CD4-positive, alpha-beta T cell treated with Interleukin-6 for 4 hours (primary cell): ENCODE measurements at regions not wholly inside any gene's neighbourhood (a gene's known extent, or its start where the extent isn't known, plus 50 kb on each side); places are given as distances from the start of the nearest gene placed in this dataset.
"Not testable (repeated sequence)": the region's sequence is repeated elsewhere in the genome, so short reads cannot be mapped to it uniquely, and the experiment has no call there.

ENCODE experiments used
- DNase-seq: peaks from one replicate; pipeline ENCODE4 v3.0.0-alpha.2; 2020; ENCODE audit warnings: mixed read lengths

DNA sequence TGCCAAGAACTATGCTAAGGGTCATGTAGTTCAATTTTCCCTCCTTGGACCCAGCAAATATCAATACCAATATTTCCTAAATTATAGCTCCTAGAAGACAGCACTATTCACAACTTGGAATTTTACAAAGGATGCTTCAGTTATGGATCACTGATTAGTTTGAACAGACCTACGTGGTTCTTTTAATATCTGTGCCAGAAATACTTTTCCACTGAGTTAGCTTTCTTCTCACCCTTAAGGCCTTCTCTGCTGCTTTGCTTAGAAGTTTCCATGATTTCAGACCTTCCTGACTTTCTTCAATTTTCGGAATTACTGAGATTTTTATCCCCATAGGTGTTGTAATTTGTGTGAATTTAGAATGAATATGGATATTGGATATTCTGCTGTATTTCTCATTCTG lies 380.4 kb downstream of the PSAT1 start:
- no peak for DNase-seq

DNA sequence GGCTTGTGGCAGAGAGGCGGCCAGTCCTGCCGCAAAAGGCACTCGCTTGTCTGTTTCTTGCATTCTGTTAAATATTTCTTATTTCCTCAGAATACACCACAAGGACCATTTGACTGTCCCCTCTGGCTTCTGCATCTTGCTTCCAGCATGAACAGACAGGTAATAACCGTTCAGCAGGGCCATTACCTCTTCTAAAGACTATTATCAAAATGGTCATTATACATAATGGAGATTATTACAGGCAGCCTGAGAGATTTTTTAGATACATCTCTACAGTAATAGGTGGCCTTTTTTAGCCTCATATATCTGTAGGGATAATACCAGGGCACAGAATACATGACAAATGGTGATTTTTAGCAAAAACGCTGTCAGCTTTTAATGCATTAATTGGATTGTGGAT lies 382.0 kb downstream of the PSAT1 start:
- DNase-seq, result no peak

DNA sequence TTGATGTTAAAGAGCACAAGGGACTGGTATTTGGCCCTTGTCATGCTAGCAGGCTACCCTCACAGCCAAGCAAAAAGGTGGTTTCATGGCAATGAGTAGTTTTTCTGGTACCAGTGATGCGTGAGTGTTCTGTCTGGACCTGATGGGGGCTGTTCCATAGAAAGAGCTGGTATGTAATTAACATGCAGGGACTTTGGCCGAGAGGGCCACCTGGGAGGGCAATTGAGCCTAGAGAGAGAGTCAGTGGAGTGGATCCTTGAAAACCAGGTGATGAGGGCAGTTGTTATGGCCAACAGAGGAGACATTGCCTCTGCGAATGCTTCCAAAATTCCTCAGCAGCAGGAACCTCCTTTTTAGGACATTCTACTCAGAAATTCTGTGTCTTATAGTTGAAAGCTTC lies 383.3 kb downstream of the PSAT1 start:
- no peak for DNase-seq

DNA sequence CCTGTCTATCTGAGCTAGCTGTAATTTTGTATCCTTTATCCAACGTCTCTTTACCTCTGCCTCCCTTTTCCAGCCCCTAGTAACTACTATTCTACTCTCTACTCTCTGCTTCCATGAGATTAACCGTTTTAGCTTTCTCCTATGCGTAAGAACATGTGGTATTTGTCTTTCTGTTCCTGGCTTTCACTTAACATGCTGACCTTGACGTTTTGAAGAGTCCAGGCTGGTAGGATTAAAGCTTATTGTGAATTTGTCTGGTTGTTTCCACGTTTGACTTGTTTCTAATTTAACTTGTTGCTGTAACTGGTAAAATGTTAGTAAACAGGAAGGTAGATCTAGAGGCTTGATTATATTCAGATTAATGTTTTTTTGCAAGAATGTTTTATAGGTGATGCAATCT lies 385.3 kb downstream of the PSAT1 start:
- DNase-seq, result no peak

GRCh38 chr9:78685471-78685870 lies 388.5 kb downstream of the PSAT1 start:
- DNase-seq, result no peak

DNA sequence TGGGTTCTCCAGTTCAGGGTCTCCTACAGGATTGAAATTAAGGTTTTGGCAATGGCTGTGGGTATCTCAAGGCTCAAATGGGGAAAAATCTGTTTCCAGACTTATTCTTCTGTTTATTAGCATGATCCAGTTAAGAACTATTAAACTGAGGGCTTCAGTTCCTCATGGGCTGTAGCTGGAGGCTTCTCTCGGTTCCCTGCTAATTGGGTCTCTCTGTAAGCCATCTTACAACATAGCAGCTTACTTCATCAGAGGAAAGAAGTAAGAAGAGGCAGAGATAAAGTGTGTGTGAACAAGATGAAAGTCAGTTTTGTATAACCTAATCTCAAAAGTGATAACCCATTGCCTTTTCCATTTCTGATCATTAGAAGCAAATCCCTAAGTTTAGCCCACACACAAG lies 391.9 kb downstream of the PSAT1 start:
- DNase-seq, result no peak

DNA sequence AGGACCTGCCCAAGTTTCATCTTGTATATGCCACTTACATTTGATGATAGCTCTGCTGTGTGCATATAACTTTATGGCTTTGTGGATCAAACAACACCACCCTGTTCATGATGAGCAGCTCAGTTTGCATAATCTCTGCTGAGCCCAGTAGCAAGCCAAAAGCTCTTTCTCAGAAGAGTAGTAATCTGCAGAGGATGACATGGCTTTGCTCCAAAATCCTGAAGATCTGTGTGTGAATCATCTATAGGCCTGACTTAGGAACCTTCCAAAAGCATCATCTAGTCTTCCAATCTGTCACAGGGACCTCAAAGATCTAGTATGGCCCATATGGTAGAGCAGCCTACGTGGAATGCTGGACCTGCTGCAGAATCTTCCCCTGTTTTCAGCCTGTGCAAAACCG lies 394.6 kb downstream of the PSAT1 start:
- DNase-seq, result no peak

GRCh38 chr9:78692871-78693270 lies 395.9 kb downstream of the PSAT1 start:
- no peak for DNase-seq

GRCh38 chr9:78694974-78695373 lies 398.0 kb downstream of the PSAT1 start:
- no peak for DNase-seq

DNA sequence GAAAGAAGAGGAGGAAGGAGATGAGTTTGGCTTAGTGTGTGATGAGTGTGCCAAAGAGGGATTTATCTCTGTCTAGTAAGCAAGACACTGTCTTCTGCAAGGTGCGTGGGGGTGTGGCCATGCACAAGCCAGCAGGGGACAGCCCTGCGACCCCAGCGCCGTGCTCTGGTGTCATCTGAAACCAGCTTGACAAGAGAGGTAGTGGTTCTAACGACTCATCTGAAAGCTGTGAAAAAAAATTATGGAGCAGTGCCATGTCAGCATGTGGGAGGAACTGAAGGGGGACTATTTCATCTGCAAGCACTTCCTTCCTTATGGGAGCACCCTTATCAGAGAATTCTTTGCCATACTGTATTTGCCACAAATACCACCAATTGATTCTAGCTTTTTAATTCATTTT lies 398.6 kb downstream of the PSAT1 start:
- no peak for DNase-seq

DNA sequence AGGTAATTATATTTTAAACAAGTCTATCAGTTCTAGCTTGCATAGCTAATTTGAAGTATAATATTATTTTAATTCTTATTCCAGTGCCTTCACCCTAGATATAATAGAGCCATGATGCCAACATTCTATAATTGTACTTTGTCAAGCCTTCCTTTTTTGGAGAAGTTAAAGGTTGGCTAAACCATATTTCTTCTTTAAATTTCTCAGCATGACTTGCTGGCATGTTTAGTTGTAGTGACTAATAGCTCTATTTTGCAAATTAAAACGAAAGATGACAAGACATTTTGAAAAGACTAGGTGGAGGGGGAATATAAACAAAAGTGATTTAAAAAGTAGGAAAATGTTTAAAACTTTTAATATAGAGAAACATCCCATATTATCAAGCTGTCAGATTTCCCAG lies 400.7 kb downstream of the PSAT1 start:
- DNase-seq, result no peak

- no peak for DNase-seq
Measured at GRCh38 chr9:78698371-78698770, 401.4 kb downstream of the PSAT1 start.

- DNase-seq, result not testable (repeated sequence)
Measured at GRCh38 chr9:78699217-78699616, 402.3 kb downstream of the PSAT1 start.

DNA sequence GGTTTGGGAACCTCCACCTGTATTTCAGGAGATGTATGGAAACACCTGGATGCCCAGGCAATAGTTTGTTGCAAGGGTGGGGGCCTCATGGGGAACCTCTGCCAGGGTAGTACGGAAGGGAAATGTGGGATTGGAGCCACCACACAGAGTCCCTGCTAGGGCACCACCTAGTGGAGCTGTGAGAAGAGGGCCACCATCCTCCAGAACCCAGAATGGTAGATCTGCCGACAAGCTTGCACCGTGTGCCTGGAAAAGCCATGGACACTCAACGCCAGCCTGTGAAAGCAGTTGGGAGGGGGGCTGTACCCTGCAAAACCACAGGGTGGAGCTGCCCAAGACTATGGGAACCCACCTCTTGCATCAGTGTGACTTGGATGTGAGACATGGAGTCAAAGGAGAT lies 407.2 kb downstream of the PSAT1 start:
- DNase-seq, result not testable (repeated sequence)

DNA sequence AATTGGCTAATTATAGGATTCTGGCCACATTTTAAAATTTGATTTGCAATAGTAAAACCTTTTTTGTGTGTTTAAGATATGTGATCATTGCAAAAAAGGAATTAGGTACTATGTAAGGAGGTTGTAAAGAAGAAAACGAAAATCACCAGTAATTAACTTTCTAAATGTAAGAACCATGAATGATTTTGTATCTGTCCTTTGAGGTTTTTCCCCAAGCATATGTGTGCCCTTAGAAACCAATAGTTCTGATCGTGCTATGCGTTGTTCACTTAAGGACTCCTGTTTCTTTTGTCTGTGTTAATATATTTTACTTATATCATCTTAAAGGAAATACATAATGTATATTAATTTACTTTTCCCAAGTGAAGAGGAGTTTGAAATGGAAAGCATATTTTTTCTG lies 410.2 kb downstream of the PSAT1 start:
- no peak for DNase-seq

GRCh38 chr9:78707481-78707991 lies 410.6 kb downstream of the PSAT1 start:
- no peak for DNase-seq

DNA sequence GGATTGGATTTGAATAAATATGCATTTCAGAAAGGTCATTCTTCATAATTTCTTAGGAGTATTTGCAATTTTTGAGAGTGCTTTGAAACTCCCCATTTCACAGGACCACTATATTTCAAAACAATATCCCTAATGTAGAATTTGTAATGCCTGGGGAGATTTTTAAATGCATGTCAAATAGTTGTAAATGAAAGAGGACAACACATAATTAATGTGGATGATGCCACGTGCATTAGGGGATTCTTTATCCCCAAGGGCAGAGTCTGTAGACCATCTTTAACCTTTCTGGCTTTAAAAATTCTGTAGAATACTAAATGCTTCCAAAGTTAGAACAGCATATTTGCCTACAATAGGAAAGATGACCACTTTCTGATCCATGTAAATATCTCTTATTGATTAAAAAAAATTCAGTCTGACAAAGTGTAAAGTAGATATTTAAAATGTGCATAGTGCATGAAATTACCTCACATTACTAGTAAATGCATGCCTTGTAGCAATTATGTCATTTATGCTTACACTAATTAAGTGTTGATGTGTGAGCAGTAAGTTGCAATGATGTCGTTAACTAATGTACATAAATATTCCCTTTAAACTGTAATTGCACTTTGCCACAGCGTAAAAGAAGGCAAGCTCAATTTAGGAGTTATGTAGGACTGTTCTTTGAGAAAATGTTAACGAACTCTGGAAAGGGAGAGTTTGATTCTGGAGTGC lies 416.1 kb downstream of the PSAT1 start:
- no peak for DNase-seq

GRCh38 chr9:78713614-78714405 lies 416.9 kb downstream of the PSAT1 start:
- DNase-seq, result no peak

DNA sequence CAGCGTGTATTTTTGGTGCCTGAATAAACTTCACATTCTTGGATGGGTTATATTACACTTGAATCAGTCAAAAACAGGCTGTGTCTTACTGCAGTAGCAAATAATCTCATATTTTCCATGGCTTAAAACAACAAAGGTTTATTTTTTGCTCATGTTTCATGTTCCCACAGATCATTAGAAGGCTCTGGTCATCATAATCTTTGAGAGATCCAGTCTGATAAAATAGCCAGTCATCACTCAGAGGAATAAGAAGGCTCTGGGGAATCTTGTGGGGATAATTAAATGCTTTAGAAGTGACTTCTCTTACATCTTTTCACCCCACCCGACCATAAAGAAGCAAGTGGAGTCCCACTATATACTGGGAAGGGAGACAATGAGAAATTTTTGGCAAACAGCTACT lies 417.7 kb downstream of the PSAT1 start:
- no peak for DNase-seq

DNA sequence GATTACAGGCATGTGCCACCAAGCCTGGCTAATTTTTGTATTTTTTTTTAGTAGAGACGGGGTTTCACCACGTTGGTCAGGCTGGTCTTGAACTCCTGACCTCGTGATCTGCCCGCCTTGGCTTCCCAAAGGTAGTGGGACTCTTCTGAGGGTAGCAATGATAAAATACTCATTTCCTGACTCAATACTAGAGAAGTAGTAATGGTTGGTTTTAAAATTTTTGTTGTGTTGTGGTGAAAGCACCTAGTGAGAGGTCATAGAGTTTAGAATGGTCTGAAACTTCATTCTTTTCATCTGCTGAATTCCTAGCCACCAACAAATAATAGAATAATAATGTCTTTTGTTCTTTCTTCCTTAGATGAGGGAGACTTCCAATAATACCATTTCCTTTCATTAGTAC lies 422.1 kb downstream of the PSAT1 start:
- not testable (repeated sequence) for DNase-seq

DNA sequence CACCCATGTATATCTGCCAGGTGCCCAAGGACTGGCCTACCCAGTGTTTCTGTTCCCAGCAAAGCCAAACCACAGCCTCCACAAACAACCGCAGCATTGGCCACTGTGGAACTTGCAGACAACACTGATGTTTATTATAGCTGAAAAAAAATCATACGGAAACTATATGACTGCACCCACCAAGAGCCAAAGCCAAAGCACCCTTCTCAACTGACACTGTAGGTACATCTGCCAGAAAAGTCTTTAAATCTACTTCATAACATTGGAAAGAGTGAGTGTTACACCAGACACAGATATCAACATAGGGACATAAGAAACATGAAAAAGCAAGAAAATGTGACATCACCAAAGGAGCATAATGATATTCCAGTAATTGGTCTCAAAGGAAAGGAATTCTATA lies 428.0 kb downstream of the PSAT1 start:
- DNase-seq, result no peak

GRCh38 chr9:78725503-78725902 lies 428.6 kb downstream of the PSAT1 start:
- no peak for DNase-seq

- no peak for DNase-seq
Measured at GRCh38 chr9:78745331-78745730, 448.4 kb downstream of the PSAT1 start.

DNA sequence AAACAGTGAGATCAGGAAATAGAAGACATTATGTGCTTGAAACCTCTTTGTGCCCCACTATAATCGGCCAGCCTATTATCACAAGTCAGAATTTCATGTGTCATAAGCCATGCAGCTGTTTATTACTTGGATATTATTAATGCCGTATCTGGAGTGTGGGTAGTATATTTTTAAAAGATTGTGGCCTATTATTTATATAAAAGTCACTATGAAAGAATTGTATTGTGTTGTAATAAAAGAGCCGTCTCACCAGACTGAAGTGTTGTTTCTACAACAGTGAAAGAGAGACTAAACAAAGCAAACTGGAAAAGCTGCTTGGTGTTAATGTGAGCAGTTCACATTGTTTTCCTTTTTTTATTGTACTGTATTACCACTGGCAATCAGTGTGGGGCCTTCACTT lies 449.1 kb downstream of the PSAT1 start:
- no peak for DNase-seq
